ENCODE measurements at regions not wholly inside any gene's neighbourhood (a gene's known extent, or its start where the extent isn't known, plus 50 kb on each side); places are given as distances from the start of the nearest gene placed in this dataset.
"Not testable (repeated sequence)": the region's sequence is repeated elsewhere in the genome, so short reads cannot be mapped to it uniquely, and the experiment has no call there.

- TF ChIP-seq GATA1 (IDR thresholded peaks at IDR 0.05; ENCODE audit: low read depth, low read length) (no peak), POLR2A (IDR thresholded peaks at IDR 0.05; ENCODE audit: low read length) (no peak)
- DNase-seq, result no peak
Observed at GRCh38 chr12:13924286-13924685, 57.1 kb downstream of the GRIN2B start.

DNA sequence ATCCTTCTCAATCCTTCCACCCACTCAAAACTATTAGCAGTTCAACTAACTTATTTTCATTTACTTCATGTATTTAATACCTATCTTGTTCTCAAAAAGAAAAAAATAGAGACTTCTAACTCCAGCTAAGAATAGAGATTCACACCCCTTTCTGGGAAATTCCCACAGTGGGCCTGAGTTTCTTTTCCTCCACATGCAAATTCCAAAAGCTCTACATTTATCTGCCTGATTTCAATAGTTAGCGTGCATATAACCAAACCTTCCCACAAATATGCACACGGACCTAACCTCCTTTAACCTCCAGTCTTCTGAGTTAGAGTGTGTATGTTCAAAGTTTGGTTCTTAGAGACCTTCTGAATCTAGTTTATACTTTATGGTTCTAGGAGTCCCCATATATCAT is 62.5 kb downstream of the GRIN2B start:
- TF ChIP-seq POLR2A (IDR thresholded peaks at IDR 0.05; ENCODE audit: low read length), result no peak
- TF ChIP-seq GATA1 (IDR thresholded peaks at IDR 0.05; ENCODE audit: low read depth, low read length), result no peak
- no peak for DNase-seq

GRCh38 chr12:13915096-13915495 is 66.3 kb downstream of the GRIN2B start:
- TF ChIP-seq GATA1 (IDR thresholded peaks at IDR 0.05; ENCODE audit: low read depth, low read length), result no peak
- TF ChIP-seq POLR2A (IDR thresholded peaks at IDR 0.05; ENCODE audit: low read length), result no peak
- DNase-seq, result no peak

DNA sequence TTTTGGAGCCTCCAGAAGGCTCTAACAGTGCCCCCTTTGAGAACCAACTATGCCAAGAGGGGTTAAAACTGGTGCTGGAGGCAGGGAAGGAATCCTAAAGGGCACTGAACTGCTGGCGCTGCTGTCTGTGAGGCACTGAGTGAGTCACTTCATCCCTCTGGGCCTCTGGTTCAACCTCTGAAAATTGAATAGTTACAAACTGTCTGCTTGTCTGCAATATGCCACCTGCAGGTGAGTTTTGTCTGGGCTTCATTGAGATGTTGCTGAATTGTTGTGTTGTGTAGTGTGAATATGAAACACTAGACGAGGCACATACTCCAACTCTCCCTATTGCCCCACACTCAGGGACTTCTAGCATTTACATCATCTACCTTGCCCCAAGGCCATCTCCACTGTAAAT is 68.0 kb downstream of the GRIN2B start:
- DNase-seq, result no peak
- no peak for TF ChIP-seq POLR2A (IDR thresholded peaks at IDR 0.05; ENCODE audit: low read length)
- no peak for TF ChIP-seq GATA1 (IDR thresholded peaks at IDR 0.05; ENCODE audit: low read depth, low read length)

DNA sequence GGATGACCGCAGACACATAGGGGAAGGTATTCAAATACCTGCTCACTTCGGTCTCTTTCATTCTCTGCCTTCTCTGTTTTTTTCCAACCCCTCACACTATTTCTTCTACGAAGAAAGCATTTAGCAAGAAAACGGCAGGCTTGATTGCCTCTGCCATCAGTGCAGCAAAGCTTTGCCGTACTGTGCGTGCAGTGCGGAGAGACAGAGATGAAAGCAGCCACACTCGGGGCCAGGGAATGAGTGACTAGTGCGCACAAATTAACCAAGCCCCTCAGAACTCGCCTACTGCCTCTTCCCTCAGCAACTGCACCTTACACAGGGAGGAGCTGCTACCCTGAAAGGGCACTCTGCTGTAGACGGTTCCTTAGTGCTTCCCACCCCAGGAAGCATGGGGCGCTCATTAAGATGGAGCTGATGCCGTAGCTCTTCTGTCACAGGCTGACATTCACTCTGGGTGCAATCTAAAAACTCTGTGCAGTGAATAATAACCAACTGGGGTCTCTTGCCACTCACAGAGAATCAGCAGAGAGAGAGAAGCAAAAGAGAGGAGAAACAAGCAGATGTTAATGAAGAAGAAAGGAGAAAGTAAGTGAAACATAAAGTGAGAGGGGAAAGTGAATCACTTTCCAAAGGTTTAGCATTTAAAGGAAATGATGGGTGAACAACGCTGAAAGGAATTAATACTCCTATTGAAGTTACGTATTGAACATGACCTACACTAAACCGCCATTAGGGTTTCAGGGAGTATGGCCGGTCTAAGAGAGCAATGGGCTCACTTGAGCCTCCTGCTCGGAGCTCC is 69.4 kb downstream of the GRIN2B start:
- DNase-seq, result no peak
- TF ChIP-seq GATA1 (IDR thresholded peaks at IDR 0.05; ENCODE audit: low read depth, low read length) (no peak), POLR2A (IDR thresholded peaks at IDR 0.05; ENCODE audit: low read length) (no peak)

GRCh38 chr12:13905794-13906193 is 75.6 kb downstream of the GRIN2B start:
- TF ChIP-seq POLR2A (IDR thresholded peaks at IDR 0.05; ENCODE audit: low read length) (no peak), GATA1 (IDR thresholded peaks at IDR 0.05; ENCODE audit: low read depth, low read length) (no peak)

GRCh38 chr12:13900718-13901117 is 80.7 kb downstream of the GRIN2B start:
- DNase-seq, result no peak
- TF ChIP-seq GATA1 (IDR thresholded peaks at IDR 0.05; ENCODE audit: low read depth, low read length) (no peak), POLR2A (IDR thresholded peaks at IDR 0.05; ENCODE audit: low read length) (no peak)

More at GRCh38 chr12:13905794-13906193, 75.6 kb downstream of the GRIN2B start:
- DNase-seq, result no peak

GRCh38 chr12:13898387-13898786 is 83.0 kb downstream of the GRIN2B start:
- DNase-seq, result not testable (repeated sequence)

- TF ChIP-seq GATA1 (IDR thresholded peaks at IDR 0.05; ENCODE audit: low read depth, low read length) (no peak), POLR2A (IDR thresholded peaks at IDR 0.05; ENCODE audit: low read length) (no peak)
- DNase-seq, result no peak
Observed at GRCh38 chr12:13897811-13898210, 83.6 kb downstream of the GRIN2B start.

GRCh38 chr12:13896063-13896626 is 85.3 kb downstream of the GRIN2B start:
- no peak for TF ChIP-seq GATA1 (IDR thresholded peaks at IDR 0.05; ENCODE audit: low read depth, low read length)
- no peak for DNase-seq

GRCh38 chr12:13891902-13892301 is 89.5 kb downstream of the GRIN2B start:
- DNase-seq, result no peak
- TF ChIP-seq GATA1 (IDR thresholded peaks at IDR 0.05; ENCODE audit: low read depth, low read length) (no peak), POLR2A (IDR thresholded peaks at IDR 0.05; ENCODE audit: low read length) (no peak)

- no peak for DNase-seq
Observed at GRCh38 chr12:13890943-13891342, 90.5 kb downstream of the GRIN2B start.

DNA sequence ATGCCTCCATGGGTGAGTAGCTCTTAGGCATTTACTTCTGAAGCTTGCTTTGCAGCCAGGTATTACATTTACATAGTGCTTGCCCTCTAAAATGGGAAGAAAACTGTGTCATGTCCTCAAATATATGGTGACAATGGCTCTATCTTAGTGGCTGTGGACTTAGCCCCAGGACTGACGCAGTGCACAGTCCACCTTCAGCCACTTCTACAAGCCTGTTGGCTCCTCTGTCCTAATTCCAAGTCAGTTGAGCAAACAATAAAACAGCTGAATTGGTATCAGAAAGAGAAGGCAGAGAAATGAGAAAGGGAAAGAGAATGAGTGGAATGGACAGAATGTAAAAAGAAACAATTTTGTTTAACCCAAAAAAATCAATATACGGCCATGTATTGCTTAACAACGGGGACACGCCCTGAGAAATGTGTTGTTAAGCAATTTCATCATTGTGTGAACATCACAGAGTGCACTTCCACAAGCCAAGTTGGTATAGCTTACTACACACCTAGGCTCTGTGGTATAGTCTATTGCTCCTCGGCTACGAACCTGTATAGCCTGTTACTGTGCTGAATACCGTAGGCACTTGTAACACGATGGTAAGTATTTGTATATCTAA is 93.5 kb downstream of the GRIN2B start:
- TF ChIP-seq GATA1 (IDR thresholded peaks at IDR 0.05; ENCODE audit: low read depth, low read length), result no peak
- TF ChIP-seq POLR2A (IDR thresholded peaks at IDR 0.05; ENCODE audit: low read length), result no peak
- no peak for DNase-seq

More at GRCh38 chr12:13890943-13891342, 90.5 kb downstream of the GRIN2B start:
- TF ChIP-seq POLR2A (IDR thresholded peaks at IDR 0.05; ENCODE audit: low read length) (no peak), GATA1 (IDR thresholded peaks at IDR 0.05; ENCODE audit: low read depth, low read length) (no peak)

GRCh38 chr12:13882176-13882575 is 99.2 kb downstream of the GRIN2B start:
- DNase-seq, result no peak
- TF ChIP-seq GATA1 (IDR thresholded peaks at IDR 0.05; ENCODE audit: low read depth, low read length) (no peak), POLR2A (IDR thresholded peaks at IDR 0.05; ENCODE audit: low read length) (no peak)

DNA sequence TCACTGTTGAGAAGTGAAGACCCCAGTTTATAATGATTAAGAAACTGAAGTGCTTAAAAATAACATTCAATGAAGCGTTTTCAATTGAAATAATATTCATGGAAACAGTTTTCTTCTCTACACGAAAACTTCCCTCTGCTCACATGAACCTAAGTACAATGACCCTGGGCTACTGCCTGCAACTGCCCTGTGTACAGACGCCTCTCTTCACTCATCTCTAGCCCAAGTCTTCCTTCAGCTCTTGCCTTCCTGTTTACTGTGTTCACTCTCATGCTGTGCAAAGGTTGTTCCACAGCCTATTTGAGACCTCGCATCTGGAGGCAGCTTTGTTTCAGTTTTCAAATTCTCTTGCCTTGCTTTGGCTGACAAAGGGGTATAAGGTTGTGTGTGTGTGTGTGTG is 100.8 kb downstream of the GRIN2B start:
- no peak for DNase-seq
- TF ChIP-seq POLR2A (IDR thresholded peaks at IDR 0.05; ENCODE audit: low read length) (no peak), GATA1 (IDR thresholded peaks at IDR 0.05; ENCODE audit: low read depth, low read length) (no peak)

Data from erythroblast (primary cell).